ENCODE measurements at regions not wholly inside any gene's neighbourhood (a gene's known extent, or its start where the extent isn't known, plus 50 kb on each side); places are given as distances from the start of the nearest gene placed in this dataset.

DNA sequence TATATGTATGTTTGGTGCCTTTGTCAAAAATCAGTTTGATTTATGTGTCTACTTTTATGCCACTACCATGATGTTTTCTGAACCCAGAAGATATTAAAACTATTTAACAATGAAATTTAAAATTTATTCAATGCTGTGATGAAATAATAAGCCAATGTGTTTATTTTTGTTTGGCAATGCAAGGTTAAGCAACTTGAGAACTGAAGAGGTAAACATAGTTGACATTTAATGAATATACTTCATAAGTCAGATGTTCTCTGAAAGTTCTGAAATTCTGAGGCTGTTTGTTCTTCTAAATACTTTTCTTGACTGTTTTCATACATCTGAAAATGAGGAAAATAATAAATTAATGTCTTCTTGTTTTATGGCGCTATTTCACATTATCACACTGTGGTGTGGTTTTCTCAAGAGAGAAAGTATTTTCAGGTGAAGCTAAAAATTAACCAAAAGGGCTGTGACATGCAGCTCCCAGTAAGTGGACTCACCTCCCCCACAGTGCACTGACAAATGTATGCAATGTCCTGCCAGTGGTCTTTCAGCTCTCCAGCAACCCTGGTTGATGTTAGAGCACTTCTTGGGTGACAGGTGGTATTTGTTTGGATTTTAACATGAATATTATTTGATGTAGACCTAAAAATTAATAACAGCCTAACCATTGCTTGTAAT, 863.6 kb upstream of the SALL3 start:
- no peak for DNase-seq (ENCODE audit: low spot score)

DNA sequence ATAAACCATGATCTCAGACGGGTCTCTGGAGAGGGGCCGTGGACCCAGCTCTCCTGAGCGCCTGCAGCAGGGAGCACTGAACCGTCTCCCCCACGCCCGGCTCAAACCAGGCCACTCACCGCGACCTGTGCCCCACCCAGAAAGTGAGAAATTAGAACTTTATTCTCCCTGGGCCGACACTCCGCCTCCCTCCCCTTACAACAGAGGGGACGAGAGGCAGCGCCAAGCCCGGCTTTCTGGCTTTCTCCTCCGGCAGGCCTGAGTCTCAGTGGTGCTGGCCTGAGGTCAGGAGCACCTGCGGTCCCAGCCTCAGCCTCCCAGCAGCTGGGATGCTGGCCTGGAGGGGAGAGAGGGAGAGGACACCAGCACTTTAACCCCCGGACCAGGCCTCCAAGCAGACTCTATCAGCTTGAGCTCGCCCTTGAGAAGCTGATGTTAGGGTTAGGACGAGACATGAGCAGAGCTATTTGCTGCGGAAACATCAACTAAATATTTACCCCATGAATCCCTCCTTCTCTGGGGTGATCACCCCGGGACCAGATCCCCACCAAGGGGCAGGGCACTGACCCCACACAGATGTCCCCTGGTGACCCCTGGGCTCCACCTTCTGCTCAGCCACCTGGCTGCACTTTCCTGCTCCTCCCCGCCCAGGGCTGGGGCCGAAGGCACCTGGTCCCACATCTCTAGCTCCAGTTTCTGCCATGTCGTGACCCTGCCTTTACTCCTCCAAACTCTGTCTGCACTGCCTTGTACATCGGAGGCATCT, 856.3 kb upstream of the SALL3 start:
- DNase-seq (ENCODE audit: low spot score): no peak

DNA sequence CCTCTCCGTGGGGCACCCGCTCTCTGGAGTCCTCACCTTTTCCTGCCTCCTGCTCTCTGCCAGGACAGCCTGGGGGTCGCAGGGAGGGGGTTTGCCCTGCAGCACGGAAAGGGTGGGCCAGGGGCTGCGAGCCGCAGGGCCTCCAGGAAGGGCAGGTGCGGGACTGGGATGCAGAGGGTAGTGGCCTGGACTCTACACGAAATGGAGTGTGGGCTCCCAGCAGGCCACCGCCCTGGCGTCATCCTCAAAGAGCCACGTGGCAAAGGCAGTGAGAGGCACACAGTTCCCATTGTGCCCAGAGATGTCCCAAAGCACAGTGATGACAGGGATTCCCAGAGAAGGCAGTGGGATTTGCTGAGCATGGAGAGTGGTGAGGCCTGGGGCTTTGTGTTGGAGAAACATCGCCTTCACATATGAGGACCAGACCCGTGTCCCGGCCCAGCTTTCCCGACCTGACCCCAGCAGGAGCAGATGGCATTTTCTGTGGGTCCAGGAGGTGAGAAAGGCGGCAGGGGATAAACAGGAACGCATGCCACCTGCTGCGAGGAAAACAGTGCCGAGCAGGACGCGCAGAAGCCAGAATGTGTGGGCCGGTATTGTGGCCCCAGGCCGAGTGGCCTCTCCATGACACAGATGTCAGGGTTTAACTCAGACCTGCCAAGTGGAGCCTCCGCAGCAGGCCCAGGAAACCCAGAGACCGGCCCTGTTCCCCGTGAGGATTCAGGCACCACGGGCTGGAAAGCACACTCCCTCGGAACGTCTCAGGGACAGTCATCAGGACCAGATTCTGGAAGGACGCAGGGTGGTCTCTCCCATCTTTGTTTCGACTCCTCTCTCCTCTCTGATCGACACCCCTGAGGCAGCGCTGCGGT, 855.5 kb upstream of the SALL3 start:
- no peak for DNase-seq (ENCODE audit: low spot score)

DNA sequence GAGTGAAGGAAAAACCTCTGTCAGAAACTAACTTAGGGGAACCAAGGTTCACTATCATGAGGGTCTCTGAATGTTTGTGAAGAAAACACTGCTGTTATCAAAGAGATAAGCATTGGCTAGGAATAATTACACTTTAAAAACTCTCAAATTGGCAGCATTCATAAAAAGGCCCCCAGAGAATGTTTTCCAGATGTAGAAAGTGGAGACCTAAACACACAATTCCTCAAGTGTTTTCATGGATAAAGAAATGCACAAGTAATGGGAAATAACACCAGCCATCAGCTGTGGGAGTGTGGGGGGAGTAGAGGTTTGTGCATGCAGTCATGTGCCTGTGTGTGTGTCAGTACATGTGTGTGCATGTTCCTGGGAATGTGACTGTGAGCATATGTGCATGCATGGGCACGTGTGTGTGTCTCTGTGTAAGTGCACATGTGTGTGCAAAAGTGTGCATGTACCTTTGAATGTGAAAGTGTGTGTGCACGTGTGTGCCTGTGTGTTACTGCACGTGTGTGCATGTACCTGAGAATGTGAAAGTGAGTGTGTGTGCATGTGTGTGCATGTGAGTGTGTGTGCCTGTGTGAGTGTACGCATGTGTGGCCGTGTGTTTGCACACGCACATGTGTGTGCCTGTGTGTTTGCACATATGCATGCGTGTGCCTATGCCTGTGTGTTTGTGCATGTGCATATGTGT, 854.3 kb upstream of the SALL3 start:
- DNase-seq (ENCODE audit: low spot score): no peak

DNA sequence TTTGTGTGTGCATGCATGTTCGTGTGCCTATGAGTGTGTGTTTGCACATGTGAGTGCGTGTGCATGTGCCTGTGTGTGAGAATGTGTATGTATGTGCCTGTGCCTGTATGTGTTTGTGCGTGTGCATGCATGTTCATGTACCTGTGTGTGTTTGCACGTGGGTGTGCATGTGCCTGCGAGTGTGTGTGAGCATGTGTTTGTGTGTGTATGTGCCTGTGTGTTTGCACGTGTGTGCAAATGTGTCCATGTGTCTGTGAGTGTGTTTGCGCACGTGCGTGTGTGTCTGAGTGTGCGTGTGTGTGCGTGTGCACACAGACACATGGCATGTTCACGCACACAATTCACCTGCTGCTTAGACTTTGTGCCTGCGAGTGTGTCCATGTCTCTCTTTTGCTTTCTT, 853.5 kb upstream of the SALL3 start:
- DNase-seq (ENCODE audit: low spot score): no peak

DNA sequence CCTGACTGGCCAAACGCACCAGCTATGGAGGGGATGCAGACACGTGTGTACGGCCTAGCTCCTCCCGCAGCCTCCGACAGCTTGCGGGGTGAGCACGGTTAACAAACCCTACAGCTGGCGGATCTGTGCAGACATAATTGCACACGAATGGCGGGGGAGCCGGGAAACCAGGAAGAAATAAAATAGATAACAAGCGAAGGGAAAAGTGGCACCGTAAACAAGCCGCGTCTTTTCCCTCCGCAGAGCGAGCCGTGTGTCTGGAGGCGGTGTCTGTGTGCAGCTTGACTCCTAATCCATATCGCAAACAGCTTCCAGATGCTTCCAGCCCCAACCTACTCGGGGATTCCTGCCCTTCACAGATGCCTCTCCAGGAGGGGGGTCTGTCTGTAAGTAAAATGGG, 853.1 kb upstream of the SALL3 start:
- DNase-seq (ENCODE audit: low spot score): no peak

DNA sequence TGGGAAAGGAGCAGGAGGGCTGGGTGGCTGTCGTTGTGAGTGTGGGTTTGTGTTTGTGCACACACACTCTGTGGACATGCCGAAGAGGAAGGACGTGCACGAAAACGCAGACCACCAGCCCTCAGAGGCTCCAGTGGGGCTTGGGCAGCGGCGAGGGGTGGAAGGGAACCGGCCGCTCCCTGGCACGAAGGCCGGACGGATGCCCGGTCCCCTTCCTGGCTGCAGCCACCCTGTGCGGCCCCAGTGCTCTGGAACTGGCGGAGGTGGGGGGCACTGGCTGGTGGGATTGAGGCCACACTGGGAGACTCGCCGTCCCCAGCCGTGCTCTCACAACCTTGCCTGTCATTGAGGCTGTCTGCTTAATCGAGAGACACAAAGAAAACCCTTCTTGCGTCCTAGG, 852.6 kb upstream of the SALL3 start:
- DNase-seq (ENCODE audit: low spot score): no peak

DNA sequence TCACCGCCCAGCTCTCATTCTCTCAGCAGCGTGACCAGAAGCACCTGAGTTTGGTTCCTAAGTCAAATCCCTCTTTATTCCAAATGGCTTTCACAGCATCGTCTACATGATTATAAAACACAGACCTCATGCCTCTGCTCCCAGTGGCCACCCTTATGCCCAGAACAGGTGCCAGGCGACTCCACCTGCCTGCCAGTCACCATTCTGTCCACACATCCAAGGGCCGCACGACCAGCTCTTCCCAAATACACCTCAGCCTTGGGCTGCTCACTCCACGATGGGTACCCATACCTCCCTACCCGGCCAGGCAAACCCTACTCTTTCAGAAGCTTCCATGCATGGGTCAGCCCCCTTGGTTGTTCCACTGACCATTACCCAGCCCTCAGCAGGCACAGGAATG, 851.6 kb upstream of the SALL3 start:
- DNase-seq (ENCODE audit: low spot score): no peak

DNA sequence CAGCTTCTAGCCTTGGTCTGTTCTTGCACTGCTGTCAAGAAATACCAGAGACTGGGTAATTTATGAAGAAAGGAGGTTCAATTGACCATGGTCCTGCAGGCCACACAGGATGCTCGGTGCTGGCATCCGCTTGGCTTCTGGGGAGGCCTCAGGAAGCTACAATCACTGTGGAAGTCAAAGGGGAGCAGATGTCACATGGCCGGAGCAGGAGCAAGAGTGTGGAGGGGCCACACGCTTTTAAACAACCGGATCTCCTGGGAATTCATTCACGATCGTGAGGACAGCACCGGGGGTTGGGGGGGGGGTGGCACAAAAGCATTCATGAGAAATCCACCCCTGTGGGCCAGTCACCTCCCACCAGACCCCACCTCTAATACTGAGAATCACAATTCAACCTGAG, 850.4 kb upstream of the SALL3 start:
- no peak for DNase-seq (ENCODE audit: low spot score)

DNA sequence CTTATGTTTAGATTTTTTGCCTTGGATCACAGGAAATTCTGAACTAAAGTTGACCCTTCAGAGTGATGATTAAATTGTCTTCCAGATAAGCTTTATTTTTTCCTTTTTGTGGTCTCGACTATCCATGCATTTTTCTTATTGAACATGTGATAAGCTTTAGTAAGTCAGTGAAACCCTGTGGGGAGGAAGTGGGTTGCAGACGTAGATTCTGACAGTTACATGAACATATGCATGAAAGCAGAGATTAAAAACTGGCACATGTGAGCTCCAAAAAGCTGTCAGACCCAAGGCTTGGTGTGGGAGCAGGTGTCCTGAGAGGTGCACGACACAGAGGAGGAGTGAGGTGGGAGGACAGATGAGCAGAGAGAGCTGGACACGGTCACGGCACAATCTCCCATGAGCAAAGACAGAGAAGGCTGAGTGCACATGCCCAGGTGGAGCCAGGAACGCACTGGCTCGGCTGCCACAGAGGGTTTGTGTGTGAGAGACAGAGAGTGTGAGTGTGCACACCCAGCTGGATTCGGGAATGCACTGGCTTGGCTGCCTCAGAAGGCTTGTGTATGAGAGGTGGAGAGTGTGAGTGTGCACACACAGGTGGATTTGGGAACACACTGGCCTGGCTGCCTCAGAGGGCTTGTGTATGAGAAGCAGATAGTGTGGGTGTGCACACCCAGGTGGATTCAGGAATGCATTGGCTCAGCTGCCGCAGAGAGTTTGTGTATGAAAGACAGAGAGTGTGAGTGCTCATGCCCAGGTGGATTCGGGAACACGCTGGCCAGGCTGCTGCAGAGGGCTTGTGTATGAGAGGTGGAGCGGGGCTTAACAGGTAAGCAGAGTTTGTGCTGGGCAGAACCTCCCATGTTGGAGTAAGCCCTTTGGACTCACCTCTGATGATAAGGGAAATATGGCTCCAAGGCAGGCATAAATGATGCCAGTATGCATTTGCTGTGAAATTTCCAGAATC, 849.1 kb upstream of the SALL3 start:
- no peak for DNase-seq (ENCODE audit: low spot score)

DNA sequence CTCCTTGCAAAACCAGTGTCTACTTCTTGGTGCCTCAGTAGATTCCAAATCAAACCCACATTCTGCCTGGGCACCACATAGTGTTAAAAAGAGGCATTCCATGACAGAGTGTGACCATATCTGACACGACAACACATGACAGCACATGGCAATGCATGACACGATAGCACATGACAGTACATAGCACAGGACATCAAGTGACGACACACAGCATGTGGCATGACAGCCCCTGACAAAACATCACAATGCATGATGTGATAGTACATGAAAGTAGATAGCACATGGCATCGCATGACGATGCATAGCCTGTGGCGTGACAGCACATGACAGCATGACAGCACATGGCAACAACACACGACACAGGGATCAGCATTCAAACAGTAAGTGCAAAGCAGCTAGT, 845.9 kb upstream of the SALL3 start:
- no peak for DNase-seq (ENCODE audit: low spot score)

DNA sequence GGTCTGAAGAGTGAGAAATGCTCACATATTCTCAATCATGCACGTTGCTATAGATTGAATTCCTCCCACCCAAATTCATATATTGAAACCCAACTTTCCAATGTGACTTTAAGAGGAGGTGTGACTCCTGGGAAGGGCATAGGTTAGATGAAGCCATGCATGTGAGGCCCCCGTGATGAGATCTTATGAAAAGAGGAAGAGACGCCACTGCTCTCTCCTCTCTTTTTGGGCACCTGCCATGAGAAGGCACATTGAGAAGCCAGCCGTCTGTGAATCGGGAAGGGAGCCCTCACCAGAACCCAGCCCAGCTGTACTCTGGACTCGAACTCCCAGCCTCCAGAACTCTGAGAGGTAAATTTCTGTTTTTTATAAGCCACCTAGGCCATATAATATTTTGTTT, 842.6 kb upstream of the SALL3 start:
- no peak for DNase-seq (ENCODE audit: low spot score)

DNA sequence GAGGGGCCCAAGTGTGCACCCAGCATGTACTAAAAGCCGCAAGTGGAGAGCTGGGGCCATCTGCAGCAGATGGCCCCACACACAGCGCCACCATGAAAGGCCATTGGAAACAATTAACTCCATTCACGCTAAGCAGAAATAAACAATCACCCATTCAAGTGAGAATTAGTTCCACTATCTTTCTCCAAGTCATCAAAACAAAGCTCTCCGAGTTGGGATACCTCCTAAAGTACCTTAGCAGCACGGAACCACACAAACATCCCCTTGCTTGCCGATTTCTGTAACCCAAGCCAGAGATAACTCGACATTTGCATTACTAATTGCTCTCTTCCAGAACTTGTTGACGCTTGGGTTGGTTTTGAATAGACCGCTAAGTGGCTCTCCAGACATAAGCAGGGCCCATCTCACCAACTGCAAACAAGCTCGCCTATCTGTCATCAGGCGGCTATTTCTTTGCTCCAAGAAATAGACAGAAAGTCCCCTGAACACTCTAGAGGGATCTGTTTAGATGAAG, 840.6 kb upstream of the SALL3 start:
- no peak for DNase-seq (ENCODE audit: low spot score)

DNA sequence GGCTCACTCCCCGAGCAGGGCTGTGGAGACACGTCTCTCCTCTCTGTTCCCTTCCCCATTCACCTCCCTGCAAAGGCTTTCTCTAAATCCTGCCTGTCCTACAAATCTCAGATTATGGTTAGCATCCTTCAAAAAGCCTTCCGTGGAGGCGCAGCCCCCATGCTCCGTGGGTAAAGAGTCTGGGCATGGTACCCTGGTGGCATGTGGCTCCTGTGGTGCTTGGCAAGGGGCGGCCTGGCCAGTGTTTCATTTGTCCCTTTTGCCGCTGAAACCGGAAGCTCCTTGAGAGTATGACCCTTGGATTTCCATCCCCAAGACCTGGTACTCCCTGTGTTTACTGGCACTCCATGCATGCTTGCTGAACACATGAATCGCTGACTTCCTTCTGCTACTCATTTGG, 839.3 kb upstream of the SALL3 start:
- no peak for DNase-seq (ENCODE audit: low spot score)

DNA sequence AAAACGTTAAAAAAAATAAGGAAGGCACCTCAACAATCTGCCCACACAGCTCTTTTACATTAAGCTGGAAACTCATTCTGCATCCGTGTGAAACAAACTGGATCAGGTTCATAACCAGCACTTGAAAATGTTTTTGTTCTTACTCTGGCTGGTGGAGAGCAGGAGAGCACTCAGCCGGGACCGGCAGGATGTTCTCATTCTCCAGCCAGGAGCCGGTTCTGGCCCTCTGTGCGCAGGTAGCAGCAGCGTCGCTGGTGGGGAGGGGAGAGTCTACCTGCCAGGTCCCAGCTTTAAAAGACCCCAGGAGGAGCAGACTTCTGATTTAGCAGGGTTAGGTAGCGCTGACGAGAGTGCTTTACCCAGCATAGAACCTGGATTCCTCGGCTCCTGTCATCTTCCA, 834.9 kb upstream of the SALL3 start:
- DNase-seq (ENCODE audit: low spot score): no peak

DNA sequence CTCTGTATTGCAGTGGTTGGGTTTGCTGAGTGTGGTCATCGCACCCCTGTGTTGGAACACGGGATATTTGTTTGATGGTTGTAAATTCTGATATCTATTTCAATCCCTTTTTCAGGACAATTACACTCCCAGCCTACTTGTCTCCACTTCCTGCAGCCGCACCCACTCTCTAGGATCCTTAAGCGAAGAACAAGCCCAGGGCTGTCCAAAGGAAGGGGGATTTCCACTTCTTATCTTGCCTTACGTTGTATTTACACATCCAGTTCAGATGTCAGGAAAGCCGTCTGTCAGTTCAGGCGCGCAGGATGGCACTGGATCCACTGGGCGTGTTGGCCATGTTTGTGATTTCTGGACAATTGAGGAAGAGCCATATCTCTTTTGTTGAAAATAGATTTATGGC, 834.5 kb upstream of the SALL3 start:
- no peak for DNase-seq (ENCODE audit: low spot score)

DNA sequence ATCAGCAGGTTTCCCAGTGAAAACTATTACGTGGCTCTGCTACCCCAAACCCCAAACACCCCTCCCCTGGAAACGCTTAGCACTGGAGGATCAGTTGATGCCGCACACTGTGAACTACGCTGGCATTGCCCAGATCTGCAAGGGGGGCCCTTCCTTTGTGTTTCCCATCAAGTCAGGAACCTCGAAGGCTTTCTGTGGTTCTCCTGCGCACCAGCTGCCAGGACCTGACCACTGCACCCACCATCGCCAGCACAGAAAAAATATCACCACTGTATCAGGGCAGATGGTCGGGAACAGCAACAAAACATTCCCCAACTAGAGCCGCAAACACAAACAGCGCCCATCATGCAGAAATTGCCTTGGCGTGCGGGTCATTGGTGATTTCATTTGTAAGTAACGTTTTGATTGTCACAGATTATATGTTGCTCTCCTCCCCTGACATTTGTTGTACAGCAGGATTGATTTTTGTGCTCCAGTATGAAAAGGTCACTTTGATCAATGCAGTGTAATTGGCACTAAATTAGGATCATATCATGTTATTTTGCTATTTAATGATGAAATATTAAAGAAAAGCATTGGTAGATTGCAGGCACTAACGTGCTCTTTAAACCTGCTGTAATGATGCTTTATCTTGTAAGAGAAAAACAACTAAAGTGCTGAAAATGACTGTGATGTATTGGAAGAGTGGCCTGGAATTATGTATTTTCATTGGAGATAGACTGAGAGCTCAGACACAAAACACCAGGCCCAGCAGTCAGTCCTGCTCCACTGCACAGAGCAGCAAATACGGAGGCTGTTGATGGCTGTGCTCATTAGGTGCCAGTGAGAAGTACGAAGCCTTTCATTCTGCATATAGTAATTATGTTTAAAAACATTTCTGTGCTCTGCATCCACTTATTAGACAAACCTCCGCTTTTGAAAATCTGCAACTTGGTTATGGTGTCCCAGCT, 833.2 kb upstream of the SALL3 start:
- DNase-seq (ENCODE audit: low spot score): no peak

DNA sequence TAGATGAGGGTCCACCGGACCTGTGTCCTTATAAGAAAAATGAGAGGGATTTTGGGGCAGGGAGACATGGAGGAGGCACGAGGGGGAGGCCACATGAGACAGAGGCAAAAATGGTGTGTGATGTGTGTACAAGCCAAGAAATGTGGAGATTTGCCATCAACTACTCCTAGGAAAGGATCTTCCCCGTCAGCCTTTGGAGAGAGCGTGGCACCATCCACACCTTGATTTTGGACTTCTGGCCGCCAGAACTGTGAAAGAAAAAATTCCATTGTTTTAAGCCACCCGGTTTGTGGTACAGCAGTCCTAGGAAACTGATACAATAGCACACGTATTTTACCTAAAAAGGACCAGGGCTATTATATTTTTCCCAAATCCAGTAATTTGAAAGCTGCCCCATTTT, 829.0 kb upstream of the SALL3 start:
- no peak for DNase-seq (ENCODE audit: low spot score)

DNA sequence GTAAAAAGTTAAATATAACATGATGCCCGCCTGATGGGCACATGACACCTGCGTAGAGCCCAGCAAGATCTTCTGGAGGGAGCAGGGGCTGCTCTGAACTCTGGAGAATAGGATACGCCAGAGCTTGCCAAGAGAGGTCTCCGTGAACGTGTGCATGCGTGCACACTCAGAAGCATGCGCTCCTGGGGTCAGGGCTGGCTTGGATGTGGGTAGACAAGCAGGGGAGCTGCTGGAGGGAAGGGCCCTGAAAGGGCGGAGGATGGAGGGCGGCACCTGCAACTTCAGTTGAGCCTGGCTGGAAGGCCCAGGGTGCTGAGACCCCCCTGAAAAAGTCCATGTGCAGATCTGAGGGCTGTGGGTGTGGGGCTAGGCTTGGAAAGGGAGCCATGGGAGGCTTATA, 828.4 kb upstream of the SALL3 start:
- no peak for DNase-seq (ENCODE audit: low spot score)
